ENCODE measurements at regions not wholly inside any gene's neighbourhood (a gene's known extent, or its start where the extent isn't known, plus 50 kb on each side); places are given as distances from the start of the nearest gene placed in this dataset.

DNA sequence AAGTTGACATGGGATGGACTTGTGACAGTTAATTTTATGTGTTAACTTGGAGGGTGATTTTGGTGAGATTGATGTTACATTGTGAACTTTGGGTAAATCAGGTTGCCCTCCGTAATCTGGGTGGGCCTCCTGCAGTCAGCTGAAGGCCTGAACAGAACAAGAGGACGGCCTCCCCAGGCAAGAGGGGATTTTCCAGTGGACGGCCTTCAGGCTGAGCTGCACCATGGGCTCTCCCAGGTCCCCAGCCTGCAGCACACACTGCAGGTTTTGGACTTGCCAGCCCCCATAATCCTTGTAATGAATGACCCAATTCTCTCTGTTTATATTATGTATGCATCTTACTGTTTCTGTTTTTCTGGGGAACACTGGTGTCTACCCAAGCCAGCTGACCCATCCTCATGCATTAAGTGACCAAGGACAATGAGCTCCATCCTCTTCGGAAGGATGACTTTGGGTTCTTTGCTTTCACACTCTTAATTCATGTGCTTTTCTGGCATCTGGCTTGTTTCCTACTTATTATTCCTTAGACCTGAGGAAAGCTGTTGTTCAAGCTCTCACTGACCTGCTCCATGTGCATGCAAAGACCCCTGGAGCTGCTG lies 64.2 kb downstream of the DACT2 start:
- Histone ChIP-seq H3K36me3 (ENCODE audit: control insufficient read depth, insufficient read depth, low read length) (no peaks in the 10 kb centered on the region), H3K27me3 (replicated peaks; ENCODE audit: control insufficient read depth, insufficient read depth, low read length) (no peaks in the 10 kb centered on the region), H3K9me3 (0 out of 2 replicates have a peak, but pooled peaks cover 7% of the 10 kb centered on the region), H3K4me3 (ENCODE audit: low read depth, low read length) (no peak overlapping the region), H3K4me1 (peaks cover 3% of the 10 kb centered on the region)
- BruUV-seq (replicated peaks) = no TSS peak
- no peak overlapping the region for H3K27ac Mint-ChIP-seq (ENCODE audit: unreplicated experiment)
- TF ChIP-seq, protein P1, sequence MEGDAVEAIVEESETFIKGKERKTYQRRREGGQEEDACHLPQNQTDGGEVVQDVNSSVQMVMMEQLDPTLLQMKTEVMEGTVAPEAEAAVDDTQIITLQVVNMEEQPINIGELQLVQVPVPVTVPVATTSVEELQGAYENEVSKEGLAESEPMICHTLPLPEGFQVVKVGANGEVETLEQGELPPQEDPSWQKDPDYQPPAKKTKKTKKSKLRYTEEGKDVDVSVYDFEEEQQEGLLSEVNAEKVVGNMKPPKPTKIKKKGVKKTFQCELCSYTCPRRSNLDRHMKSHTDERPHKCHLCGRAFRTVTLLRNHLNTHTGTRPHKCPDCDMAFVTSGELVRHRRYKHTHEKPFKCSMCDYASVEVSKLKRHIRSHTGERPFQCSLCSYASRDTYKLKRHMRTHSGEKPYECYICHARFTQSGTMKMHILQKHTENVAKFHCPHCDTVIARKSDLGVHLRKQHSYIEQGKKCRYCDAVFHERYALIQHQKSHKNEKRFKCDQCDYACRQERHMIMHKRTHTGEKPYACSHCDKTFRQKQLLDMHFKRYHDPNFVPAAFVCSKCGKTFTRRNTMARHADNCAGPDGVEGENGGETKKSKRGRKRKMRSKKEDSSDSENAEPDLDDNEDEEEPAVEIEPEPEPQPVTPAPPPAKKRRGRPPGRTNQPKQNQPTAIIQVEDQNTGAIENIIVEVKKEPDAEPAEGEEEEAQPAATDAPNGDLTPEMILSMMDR (IDR thresholded peaks at IDR 0.05; ENCODE audit: insufficient read depth in 1 of 2, low read depth in 1 of 2, low read length in 1 of 2, severe bottlenecking in 1 of 2, unreplicated experiment in 1 of 2) = no peak
- H3K4me3 Mint-ChIP-seq (ENCODE audit: unreplicated experiment) = no peak overlapping the region
- ChIA-PET CTCF (no interaction called here), POLR2A (no interaction called here)
- H3K9me3 Mint-ChIP-seq (ENCODE audit: unreplicated experiment) = peaks cover 11% of the 10 kb centered on the region
- no peaks in the 10 kb centered on the region for H3K27me3 Mint-ChIP-seq (ENCODE audit: insufficient read depth, unreplicated experiment)
- H3K36me3 Mint-ChIP-seq (ENCODE audit: insufficient read depth, unreplicated experiment) = no peaks in the 10 kb centered on the region
- peaks cover 7% of the 10 kb centered on the region for H3K4me1 Mint-ChIP-seq (ENCODE audit: low read depth, unreplicated experiment)
- intact Hi-C loops (cut with micrococcal nuclease; ENCODE audit: unreplicated experiment) = no loop called here
- no peak for DNase-seq

GRCh38 chr6:168252267-168252666 lies 67.3 kb downstream of the DACT2 start:
- ChIA-PET CTCF (no interaction called here), POLR2A (no interaction called here)
- Mint-ChIP-seq H3K4me1 (ENCODE audit: low read depth, unreplicated experiment) (peaks cover 15% of the 10 kb centered on the region), H3K27me3 (ENCODE audit: insufficient read depth, unreplicated experiment) (no peaks in the 10 kb centered on the region), H3K36me3 (ENCODE audit: insufficient read depth, unreplicated experiment) (no peaks in the 10 kb centered on the region), H3K27ac (ENCODE audit: unreplicated experiment) (no peak overlapping the region), H3K4me3 (ENCODE audit: unreplicated experiment) (no peak overlapping the region), H3K9me3 (ENCODE audit: unreplicated experiment) (peaks cover 9% of the 10 kb centered on the region)
- H3K27me3 ChIP-seq (replicated peaks; ENCODE audit: control insufficient read depth, insufficient read depth, low read length) = no peaks in the 10 kb centered on the region
- no peak overlapping the region for H3K4me3 ChIP-seq (ENCODE audit: low read depth, low read length)
- TF ChIP-seq, protein P1 (IDR thresholded peaks at IDR 0.05; ENCODE audit: insufficient read depth in 1 of 2, low read depth in 1 of 2, low read length in 1 of 2, severe bottlenecking in 1 of 2, unreplicated experiment in 1 of 2) = no peak
- H3K4me1 ChIP-seq = peaks cover 21% of the 10 kb centered on the region
- H3K36me3 ChIP-seq (ENCODE audit: control insufficient read depth, insufficient read depth, low read length) = no peaks in the 10 kb centered on the region
- no TSS peak for BruUV-seq (replicated peaks)
- 0 out of 2 replicates have a peak, but pooled peaks cover 7% of the 10 kb centered on the region for H3K9me3 ChIP-seq
- DNase-seq = no peak
- intact Hi-C loops (cut with micrococcal nuclease; ENCODE audit: unreplicated experiment) = no loop called here

DNA sequence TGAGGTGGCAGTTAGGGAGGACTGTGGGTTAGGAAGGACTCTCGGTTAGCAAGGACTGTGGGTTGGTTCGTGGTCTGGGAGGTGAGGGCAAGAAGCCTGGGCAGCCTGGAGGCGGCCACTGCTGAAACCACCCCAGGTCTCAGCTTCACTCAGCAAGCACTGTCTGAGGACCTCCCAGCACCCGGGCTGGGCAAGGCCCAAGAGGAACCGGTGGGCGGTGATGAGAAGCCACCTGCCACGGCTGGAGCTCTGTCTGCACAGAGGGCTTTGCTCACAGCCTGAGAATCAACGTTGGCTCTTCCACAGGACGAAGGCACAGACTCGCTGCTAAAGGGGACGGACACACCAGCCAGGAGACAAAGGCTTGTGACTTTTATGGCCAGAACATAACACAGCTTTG lies 69.3 kb downstream of the DACT2 start:
- H3K4me1 Mint-ChIP-seq (ENCODE audit: low read depth, unreplicated experiment) = peaks cover 15% of the 10 kb centered on the region
- Histone ChIP-seq H3K36me3 (ENCODE audit: control insufficient read depth, insufficient read depth, low read length) (no peaks in the 10 kb centered on the region), H3K27me3 (replicated peaks; ENCODE audit: control insufficient read depth, insufficient read depth, low read length) (no peaks in the 10 kb centered on the region), H3K9me3 (no peaks in the 10 kb centered on the region), H3K4me1 (peaks cover 31% of the 10 kb centered on the region), H3K4me3 (ENCODE audit: low read depth, low read length) (no peak overlapping the region)
- BruUV-seq (replicated peaks) = no TSS peak
- intact Hi-C loops (cut with micrococcal nuclease; ENCODE audit: unreplicated experiment) = no loop called here
- H3K9me3 Mint-ChIP-seq (ENCODE audit: unreplicated experiment) = no peaks in the 10 kb centered on the region
- CTCF ChIA-PET = no interaction called here
- no peak for DNase-seq
- no peaks in the 10 kb centered on the region for H3K27me3 Mint-ChIP-seq (ENCODE audit: insufficient read depth, unreplicated experiment)
- no peak overlapping the region for H3K4me3 Mint-ChIP-seq (ENCODE audit: unreplicated experiment)
- POLR2A ChIA-PET = no interaction called here
- TF ChIP-seq, protein P1 (IDR thresholded peaks at IDR 0.05; ENCODE audit: insufficient read depth in 1 of 2, low read depth in 1 of 2, low read length in 1 of 2, severe bottlenecking in 1 of 2, unreplicated experiment in 1 of 2) = no peak
- H3K27ac Mint-ChIP-seq (ENCODE audit: unreplicated experiment) = no peak overlapping the region
- no peaks in the 10 kb centered on the region for H3K36me3 Mint-ChIP-seq (ENCODE audit: insufficient read depth, unreplicated experiment)

Measured in Caco-2 (cell line).